ENCODE measurements at regions not wholly inside any gene's neighbourhood (a gene's known extent, or its start where the extent isn't known, plus 50 kb on each side); places are given as distances from the start of the nearest gene placed in this dataset.

DNA sequence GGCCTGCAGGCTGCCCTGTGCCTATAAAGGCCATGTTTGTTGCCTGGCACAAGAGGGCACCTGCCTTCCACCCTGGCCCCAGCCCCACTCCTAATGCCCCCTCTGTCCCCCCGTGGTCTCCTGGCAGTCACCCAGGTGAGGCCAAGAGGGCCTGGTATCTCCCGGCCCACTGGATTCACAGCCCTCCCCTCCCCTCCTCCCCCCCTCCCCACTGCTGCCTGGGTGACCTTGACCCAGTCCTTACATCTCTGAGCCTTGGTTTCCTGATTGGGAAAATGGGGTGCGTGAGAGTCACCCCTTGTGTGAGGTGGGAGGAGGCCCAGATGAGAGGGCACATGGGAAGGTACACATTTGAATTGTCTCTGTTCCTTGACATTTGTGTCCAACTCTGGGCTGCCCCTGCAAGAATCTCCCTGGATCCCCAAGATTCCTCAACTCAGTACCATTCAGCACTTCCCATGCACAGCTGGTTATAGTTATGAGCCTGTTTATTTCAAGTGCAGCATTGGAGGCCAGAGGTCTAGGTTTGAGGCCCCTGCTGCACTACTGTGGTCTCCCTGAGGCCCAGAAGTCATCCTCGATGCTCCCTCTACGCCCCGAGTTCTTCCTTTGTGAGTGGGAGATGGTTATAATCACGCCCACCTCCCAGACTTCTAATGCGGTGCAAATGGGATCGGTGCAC lies 58.9 kb downstream of the TMEM270 start:
- no peak for TF ChIP-seq POLR2A (IDR thresholded peaks at IDR 0.05)
- TF ChIP-seq, protein P1, sequence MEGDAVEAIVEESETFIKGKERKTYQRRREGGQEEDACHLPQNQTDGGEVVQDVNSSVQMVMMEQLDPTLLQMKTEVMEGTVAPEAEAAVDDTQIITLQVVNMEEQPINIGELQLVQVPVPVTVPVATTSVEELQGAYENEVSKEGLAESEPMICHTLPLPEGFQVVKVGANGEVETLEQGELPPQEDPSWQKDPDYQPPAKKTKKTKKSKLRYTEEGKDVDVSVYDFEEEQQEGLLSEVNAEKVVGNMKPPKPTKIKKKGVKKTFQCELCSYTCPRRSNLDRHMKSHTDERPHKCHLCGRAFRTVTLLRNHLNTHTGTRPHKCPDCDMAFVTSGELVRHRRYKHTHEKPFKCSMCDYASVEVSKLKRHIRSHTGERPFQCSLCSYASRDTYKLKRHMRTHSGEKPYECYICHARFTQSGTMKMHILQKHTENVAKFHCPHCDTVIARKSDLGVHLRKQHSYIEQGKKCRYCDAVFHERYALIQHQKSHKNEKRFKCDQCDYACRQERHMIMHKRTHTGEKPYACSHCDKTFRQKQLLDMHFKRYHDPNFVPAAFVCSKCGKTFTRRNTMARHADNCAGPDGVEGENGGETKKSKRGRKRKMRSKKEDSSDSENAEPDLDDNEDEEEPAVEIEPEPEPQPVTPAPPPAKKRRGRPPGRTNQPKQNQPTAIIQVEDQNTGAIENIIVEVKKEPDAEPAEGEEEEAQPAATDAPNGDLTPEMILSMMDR (IDR thresholded peaks at IDR 0.05) = no peak
- no peak for TF ChIP-seq EP300 (IDR thresholded peaks at IDR 0.05)
